IPS-18a (cell line): ENCODE measurements at regions not wholly inside any gene's neighbourhood (a gene's known extent, or its start where the extent isn't known, plus 50 kb on each side); places are given as distances from the start of the nearest gene placed in this dataset.

Source experiments
- H3K27ac ChIP-seq: one replicate; pipeline ENCODE4 v1.5.1; 2013; ENCODE audit warnings: low read length
- H3K27me3 ChIP-seq: one replicate; pipeline ENCODE4 v1.6.1; 2013; ENCODE audit warnings: mild to moderate bottlenecking, low read length; ENCODE audit not compliant: control insufficient read depth, insufficient read depth
- H3K36me3 ChIP-seq: one replicate; pipeline ENCODE4 v1.6.1; 2013; ENCODE audit warnings: low read depth, low read length; ENCODE audit not compliant: control insufficient read depth
- H3K4me1 ChIP-seq: one replicate; pipeline ENCODE4 v1.6.1; 2013; ENCODE audit warnings: low read depth, low read length; ENCODE audit not compliant: control insufficient read depth
- H3K4me3 ChIP-seq: one replicate; pipeline ENCODE4 v1.5.1; 2013; ENCODE audit warnings: low read length
- H3K9ac ChIP-seq: one replicate; pipeline ENCODE4 v1.6.1; 2013; ENCODE audit warnings: mild to moderate bottlenecking, low read length, moderate library complexity
- H3K9me3 ChIP-seq: one replicate; pipeline ENCODE4 v1.6.1; 2013; ENCODE audit warnings: low read depth, low read length; ENCODE audit not compliant: control insufficient read depth

DNA sequence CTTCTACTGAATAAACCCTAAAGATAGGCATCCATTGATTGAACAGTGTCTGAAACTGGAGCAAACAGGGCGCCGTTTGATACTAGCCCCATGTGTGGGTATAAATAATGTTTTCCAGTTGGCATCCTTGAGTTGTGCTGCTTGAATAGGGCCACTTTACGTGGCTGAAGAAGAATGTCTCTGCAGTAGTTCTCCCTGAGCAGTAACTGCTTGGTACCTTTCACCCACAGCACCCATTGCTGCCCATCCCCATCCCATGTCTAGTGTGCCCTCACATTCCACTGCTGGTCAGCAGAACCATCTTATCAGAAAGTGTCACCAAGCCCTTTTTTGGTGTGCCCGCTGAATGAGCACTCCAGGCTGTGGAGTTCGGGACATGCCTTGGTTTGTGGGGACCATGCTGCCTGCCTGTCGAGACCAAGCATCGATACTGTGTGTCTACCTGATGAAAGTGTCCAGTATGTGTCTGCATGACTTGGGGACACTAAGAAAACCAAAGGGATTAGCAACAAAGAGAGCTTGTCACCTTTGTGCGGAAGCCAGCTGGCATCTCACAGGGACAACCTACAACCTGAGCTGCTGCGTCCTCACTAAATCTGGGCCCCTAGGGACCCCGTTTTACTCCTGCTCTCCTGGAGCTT lies 162.0 kb downstream of the TM9SF2 start:
- H3K9ac ChIP-seq: no peak overlapping the region

DNA sequence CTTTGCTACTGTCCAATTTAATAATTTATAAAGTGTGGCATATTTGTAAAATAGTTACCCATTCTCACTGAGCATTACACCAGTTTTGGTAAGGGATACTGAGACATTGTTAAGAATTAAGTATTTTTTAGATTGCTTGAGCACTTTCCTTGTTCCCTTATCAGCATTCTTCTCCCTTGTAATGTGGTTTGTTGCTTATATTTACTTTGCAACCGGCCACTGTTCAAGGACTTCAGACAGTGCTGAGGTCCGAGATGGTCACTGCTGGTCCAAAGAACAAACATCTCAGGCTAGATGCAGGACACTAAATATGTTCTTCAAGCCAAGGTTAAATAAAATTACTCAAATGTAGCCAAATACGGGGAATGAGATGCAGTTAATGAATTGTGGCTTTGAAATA lies 161.4 kb downstream of the TM9SF2 start:
- no peaks in the 10 kb centered on the region for H3K36me3 ChIP-seq
- peak overlapping the region; percentile 24 for H3K27ac ChIP-seq
- H3K9ac ChIP-seq: no peak overlapping the region
- H3K27me3 ChIP-seq: no peaks in the 10 kb centered on the region
- H3K4me1 ChIP-seq: peaks cover 63% of the 10 kb centered on the region
- H3K4me3 ChIP-seq: peak overlapping the region; percentile 36
- no peaks in the 10 kb centered on the region for H3K9me3 ChIP-seq

More for the DNA sequence above, 162.0 kb downstream of the TM9SF2 start:
- Histone ChIP-seq H3K9me3 (no peaks in the 10 kb centered on the region), H3K27ac (no peak overlapping the region), H3K36me3 (no peaks in the 10 kb centered on the region), H3K4me3 (no peak overlapping the region), H3K27me3 (no peaks in the 10 kb centered on the region), H3K4me1 (peaks cover 57% of the 10 kb centered on the region)

DNA sequence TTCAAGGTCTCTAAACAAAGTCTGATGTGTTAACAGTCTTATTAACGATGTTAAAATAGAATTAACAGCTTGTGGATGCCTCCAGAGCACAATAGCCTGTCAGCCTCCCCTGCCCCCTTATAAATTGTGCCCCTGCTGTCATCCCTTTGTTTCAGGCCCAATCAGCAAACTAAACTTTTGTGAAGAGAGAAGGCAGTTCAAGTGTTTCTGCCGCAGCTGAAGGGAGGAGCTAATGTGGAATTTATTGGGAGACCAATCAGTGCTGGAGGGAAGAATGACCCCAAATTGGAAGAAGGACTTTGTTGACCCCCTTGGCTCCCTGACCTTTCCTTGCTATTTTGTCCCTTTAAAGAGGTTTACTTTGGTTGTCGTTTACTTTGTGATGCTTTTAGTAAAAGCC lies 160.5 kb downstream of the TM9SF2 start:
- Histone ChIP-seq H3K27me3 (no peaks in the 10 kb centered on the region), H3K27ac (peak overlapping the region; percentile 73), H3K9ac (peak overlapping the region; percentile 15), H3K4me1 (peaks cover 72% of the 10 kb centered on the region), H3K4me3 (peak overlapping the region; percentile 36), H3K36me3 (no peaks in the 10 kb centered on the region), H3K9me3 (no peaks in the 10 kb centered on the region)

DNA sequence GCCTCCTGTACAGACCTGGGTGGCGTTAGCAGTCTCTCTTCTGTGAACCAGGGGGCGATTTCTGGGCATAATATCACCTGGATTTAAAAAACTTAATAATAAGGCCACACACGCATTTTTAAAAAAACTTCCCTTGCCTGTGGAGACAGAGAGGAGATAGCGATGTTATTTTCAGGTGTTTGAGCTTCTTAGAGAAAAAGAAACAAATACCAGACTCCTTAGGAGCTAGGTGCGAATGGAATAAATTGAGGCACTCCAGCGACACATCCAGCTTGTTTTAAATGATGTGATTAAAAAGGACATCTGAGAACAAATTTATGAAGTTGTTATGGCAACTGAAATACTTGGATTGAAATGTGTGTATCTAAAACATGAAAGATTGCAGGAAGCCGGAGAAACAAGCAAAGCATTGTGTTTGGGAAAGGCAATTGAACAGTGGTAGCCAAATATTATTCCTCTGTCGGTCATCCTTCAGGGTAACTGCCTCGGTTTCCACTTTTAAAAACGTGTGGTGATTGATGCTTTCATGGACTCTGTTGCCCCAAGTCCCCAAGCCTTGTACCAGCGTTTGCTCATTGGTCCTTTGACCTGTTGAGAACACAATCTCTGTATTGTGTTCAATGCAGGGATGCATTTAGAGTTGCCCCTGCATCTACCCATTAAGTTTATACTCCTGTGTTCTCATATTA lies 158.7 kb downstream of the TM9SF2 start:
- Histone ChIP-seq H3K9me3 (no peaks in the 10 kb centered on the region), H3K4me1 (peaks cover 83% of the 10 kb centered on the region), H3K27ac (peak overlapping the region; percentile 77), H3K36me3 (no peaks in the 10 kb centered on the region), H3K4me3 (peak overlapping the region; percentile 54), H3K9ac (peak overlapping the region; percentile 68), H3K27me3 (no peaks in the 10 kb centered on the region)

DNA sequence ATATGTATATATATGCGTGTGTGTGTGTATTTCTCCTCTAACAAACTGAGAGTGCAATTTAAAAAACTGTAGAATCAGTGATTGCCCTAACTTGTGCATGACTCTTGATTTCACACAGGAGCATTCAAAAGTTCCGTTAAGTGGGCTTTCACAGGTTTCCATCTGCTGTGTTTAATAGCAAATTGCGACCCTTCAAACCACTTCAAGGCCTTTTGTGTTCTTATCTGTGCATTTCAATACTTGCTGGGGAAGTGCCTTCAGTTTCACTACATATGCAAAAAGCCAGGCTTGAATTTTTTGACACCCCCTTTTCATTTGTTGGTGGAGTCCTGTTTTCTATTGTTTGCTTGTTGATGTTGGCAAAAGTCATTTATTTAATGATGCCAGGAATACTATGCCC lies 158.0 kb downstream of the TM9SF2 start:
- peak overlapping the region; percentile 68 for H3K9ac ChIP-seq
- H3K36me3 ChIP-seq: no peaks in the 10 kb centered on the region
- peaks cover 83% of the 10 kb centered on the region for H3K4me1 ChIP-seq
- peak overlapping the region; percentile 77 for H3K27ac ChIP-seq
- H3K4me3 ChIP-seq: peak overlapping the region; percentile 54
- H3K9me3 ChIP-seq: no peaks in the 10 kb centered on the region
- no peaks in the 10 kb centered on the region for H3K27me3 ChIP-seq

DNA sequence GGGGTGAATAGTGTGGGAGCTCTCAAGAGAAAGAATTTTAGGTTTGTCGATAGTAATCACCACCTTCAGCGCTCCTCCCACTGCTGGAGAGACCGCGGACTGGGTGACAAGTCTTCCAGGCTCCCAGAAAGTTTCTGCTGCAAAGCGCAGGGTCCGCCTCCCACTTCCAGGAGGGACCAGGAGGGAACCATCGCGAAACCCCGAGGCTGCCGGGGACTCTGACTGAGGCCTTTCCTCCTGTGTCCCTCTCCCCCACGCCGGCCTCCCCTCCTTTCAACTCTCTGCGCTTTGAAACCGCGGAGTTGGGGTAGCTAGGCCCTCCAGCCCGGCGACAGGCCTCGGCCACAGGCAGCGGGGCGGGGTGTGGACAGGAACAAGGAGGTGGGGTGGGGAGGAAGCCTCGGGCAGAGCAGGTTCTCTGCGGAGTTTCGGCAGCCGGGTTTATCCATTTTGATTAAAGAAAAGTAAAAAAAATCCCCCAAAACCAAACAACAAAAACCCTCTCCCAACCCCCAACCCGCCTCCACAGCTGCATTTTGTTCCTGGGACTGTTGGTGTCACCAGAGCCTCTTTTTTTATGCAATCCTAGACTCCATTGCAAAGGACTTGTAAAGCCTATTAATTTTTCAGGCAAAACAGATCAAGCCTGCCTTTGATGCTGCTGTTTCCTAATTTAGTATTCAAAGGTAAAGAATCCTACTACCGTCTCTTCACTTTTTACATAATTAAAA lies 157.2 kb downstream of the TM9SF2 start:
- Histone ChIP-seq H3K27me3 (no peaks in the 10 kb centered on the region), H3K36me3 (no peaks in the 10 kb centered on the region), H3K4me3 (peak overlapping the region; percentile 54), H3K4me1 (peaks cover 76% of the 10 kb centered on the region), H3K27ac (peak overlapping the region; percentile 77), H3K9me3 (no peaks in the 10 kb centered on the region), H3K9ac (peak overlapping the region; percentile 68)

DNA sequence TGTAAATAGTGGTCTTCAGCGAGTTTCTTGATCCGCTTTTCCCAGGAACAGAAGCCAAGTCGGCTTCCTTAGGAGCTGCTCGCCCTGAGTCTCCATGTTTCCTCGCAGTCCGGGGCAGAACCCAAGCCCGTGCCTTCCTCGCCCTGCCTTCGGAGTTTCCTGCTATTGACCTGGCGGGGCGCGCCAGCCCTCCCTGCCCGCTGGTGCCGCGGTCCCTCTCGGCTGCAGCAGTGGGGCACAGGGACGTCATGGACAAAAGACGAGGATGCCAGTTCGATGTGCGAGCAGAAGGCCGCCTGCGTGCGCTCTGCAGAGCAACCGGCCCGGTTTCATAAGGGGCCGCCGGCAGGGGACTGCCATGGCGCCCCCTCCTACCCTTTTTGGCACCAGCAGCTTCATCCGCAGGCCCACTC lies 156.6 kb downstream of the TM9SF2 start:
- Histone ChIP-seq H3K4me3 (peak overlapping the region; percentile 54), H3K4me1 (peaks cover 71% of the 10 kb centered on the region), H3K27ac (peak overlapping the region; percentile 77), H3K9me3 (no peaks in the 10 kb centered on the region), H3K36me3 (no peaks in the 10 kb centered on the region), H3K9ac (peak overlapping the region; percentile 68), H3K27me3 (no peaks in the 10 kb centered on the region)

DNA sequence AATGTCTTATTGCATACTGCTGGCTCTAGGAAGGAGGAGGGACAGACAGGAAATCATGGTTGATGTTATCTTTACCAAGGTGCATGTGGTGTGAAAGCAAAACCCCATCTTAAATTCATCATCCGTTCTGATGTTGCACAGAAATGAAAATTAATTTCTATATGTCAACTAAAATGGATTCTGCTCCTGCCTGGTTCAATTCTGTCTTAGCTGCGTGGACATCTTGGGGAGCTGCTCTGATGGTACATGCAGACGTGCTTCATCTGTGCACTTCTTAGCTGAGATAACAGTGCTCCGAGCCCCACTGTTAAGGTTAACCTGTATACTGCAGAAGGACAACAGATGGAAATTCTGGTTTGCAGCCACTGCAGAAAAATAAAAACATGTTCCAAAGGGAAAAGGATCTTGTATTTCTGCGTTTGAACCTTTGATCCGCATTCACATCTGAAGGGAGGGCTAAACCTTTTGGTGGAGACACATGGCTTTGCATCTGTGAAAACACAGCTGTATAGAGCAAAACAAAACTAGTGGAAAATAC lies 155.6 kb downstream of the TM9SF2 start:
- no peaks in the 10 kb centered on the region for H3K27me3 ChIP-seq
- no peak overlapping the region for H3K4me3 ChIP-seq
- H3K27ac ChIP-seq: no peak overlapping the region
- H3K36me3 ChIP-seq: no peaks in the 10 kb centered on the region
- H3K9me3 ChIP-seq: no peaks in the 10 kb centered on the region
- H3K4me1 ChIP-seq: peaks cover 61% of the 10 kb centered on the region
- no peak overlapping the region for H3K9ac ChIP-seq

DNA sequence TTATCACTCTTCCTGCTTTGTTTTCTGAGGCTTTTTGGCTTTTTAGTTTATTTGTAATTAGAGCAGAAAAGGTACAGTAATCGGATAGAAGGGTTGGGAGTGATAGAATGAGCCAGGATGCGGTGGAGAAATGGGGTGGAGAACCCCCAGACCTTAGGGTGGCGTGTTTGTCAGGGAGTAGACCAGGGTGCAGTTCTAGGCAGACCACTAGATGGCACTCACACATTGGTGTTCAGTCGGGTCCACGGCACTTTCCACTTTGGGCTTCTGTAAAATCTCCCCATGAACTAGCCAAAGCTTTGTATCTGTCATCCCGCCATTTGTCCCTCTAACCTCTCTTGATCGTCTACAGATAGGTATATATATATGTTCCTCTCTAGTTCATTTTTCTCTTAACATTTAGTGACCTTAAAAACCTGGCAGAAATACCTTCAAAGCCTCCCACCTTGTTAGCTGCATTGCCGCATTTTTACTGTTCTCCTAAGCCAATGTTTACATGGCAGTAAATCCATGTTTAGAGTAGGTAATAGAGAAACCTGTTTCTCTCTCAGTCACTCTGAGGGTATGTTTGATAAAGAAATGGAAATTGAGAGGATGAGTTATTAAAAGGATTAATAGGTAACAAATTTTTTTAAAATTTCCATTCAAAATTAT lies 154.9 kb downstream of the TM9SF2 start:
- peak overlapping the region; percentile 22 for H3K27ac ChIP-seq
- H3K4me1 ChIP-seq: peaks cover 55% of the 10 kb centered on the region
- H3K36me3 ChIP-seq: no peaks in the 10 kb centered on the region
- H3K9ac ChIP-seq: no peak overlapping the region
- H3K9me3 ChIP-seq: no peaks in the 10 kb centered on the region
- H3K4me3 ChIP-seq: no peak overlapping the region
- no peaks in the 10 kb centered on the region for H3K27me3 ChIP-seq

DNA sequence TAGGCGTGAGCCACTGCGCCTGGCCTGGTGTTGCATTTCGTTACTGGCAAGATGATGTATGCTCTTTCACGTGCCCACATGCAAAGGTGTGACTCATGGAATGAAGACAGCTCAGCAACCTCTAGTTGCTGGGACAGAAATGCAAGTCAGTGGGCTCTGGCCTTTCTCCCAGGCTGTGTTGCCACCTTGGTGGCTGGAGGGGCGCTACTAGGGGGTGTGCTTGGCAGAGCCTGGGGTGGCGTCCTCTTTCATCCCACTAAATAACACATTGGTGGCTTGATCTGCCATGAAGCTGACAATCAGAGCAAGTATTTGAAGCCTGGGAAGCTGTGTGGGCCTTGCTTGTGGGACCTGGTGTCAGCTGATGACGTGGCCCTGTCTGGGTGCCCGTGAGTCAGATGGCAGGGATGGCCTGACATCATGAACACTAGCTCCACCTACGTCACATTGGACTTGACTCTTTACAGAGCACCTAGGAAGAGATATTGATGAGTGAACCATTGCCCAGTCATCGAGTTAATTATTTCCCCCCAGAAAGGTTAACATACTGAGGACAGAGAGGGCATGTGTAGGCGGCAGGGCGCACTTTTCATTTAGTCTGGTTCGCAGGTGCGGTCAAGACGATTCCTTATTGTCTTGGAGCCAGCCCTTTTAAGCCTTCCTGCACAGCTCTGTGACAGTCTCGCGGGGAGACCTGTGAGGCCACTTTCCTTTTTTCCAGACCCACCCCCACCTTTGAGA lies 154.2 kb downstream of the TM9SF2 start:
- peaks cover 48% of the 10 kb centered on the region for H3K4me1 ChIP-seq
- H3K27me3 ChIP-seq: no peaks in the 10 kb centered on the region
- no peaks in the 10 kb centered on the region for H3K9me3 ChIP-seq
- H3K4me3 ChIP-seq: no peak overlapping the region
- no peaks in the 10 kb centered on the region for H3K36me3 ChIP-seq
- no peak overlapping the region for H3K9ac ChIP-seq
- no peak overlapping the region for H3K27ac ChIP-seq
